OCI-LY1 (cell line): ENCODE measurements at regions not wholly inside any gene's neighbourhood (a gene's known extent, or its start where the extent isn't known, plus 50 kb on each side); places are given as distances from the start of the nearest gene placed in this dataset.
"Not testable (repeated sequence)": the region's sequence is repeated elsewhere in the genome, so short reads cannot be mapped to it uniquely, and the experiment has no call there.

Source experiments
- H2AFZ ChIP-seq: fragments of 200-600 bp; sonication (generic), shearing (Covaris generic); 2 replicates; pipeline ENCODE4 v1.6.0; 2014; ENCODE audit warnings: antibody characterized with exemption, mild to moderate bottlenecking, low read length
- H3F3A ChIP-seq: fragments of 200-600 bp; sonication (generic), shearing (Covaris generic); 2 replicates; pipeline ENCODE4 v1.6.0; 2014; ENCODE audit warnings: mild to moderate bottlenecking, antibody characterized with exemption, low read length, moderate library complexity; ENCODE audit not compliant: insufficient read depth
- H3K27ac ChIP-seq: fragments of 200-600 bp; sonication (generic); 2 replicates; pipeline ENCODE4 v1.5.1; 2014; ENCODE audit warnings: low read length, mixed run types, mild to moderate bottlenecking, low read depth; ENCODE audit not compliant: poor library complexity, severe bottlenecking
- H3K27me3 ChIP-seq: fragments of 200-600 bp; sonication (generic); 2 replicates; pipeline ENCODE4 v1.6.0; 2014; ENCODE audit warnings: antibody characterized with exemption, mild to moderate bottlenecking, low read length, moderate library complexity; ENCODE audit not compliant: insufficient read depth
- H3K36me3 ChIP-seq: fragments of 200-600 bp; sonication (generic); 2 replicates; pipeline ENCODE4 v1.6.1; 2014; ENCODE audit warnings: mild to moderate bottlenecking, antibody characterized with exemption, low read length, moderate library complexity, mixed read lengths; ENCODE audit not compliant: insufficient read depth
- H3K4me1 ChIP-seq: fragments of 200-600 bp; sonication (generic); 2 replicates; pipeline ENCODE4 v1.5.1; 2014; ENCODE audit warnings: mild to moderate bottlenecking, low read length, moderate library complexity; ENCODE audit not compliant: insufficient read depth, severe bottlenecking
- H3K4me2 ChIP-seq: fragments of 200-600 bp; sonication (generic), shearing (Covaris generic); 2 replicates; pipeline ENCODE4 v1.6.1; 2014; ENCODE audit warnings: low read length
- H3K4me3 ChIP-seq: fragments of 200-600 bp; sonication (generic); 2 replicates; pipeline ENCODE4 v1.5.1; 2014; ENCODE audit warnings: low read length, low read depth, mild to moderate bottlenecking, mixed read lengths; ENCODE audit not compliant: poor library complexity, severe bottlenecking
- H3K79me2 ChIP-seq: fragments of 200-600 bp; shearing (Covaris generic); 2 replicates; pipeline ENCODE4 v1.6.1; 2016; ENCODE audit warnings: mixed run types, low read length, mixed read lengths; ENCODE audit not compliant: insufficient read depth
- H3K9ac ChIP-seq: fragments of 200-600 bp; sonication (generic), shearing (Covaris generic); 2 replicates; pipeline ENCODE4 v1.6.1; 2014; ENCODE audit warnings: mild to moderate bottlenecking, low read length, mixed read lengths
- H3K9me2 ChIP-seq: fragments of 200-600 bp; sonication (generic), shearing (Covaris generic); 2 replicates; pipeline ENCODE4 v1.6.1; 2014; ENCODE audit warnings: low read depth, mild to moderate bottlenecking, low read length, mixed read lengths
- H3K9me3 ChIP-seq: fragments of 200-600 bp; shearing (Covaris generic); 2 replicates; pipeline ENCODE4 v1.6.1; 2014; ENCODE audit warnings: low read length, mixed read lengths
- H4K20me1 ChIP-seq: fragments of 200-600 bp; sonication (generic), shearing (Covaris generic); 2 replicates; pipeline ENCODE4 v1.6.0; 2016; ENCODE audit warnings: mild to moderate bottlenecking, low read length; ENCODE audit not compliant: insufficient read depth
- CTCF ChIP-seq: fragments of 200-600 bp; sonication (generic), shearing (Covaris generic); IDR thresholded peaks from 2 replicates; pipeline ENCODE4 v1.5.1; 2017; ENCODE audit warnings: mild to moderate bottlenecking, antibody characterized with exemption, low read length, moderate library complexity, mixed read lengths
- EZH2 ChIP-seq: fragments of 200-600 bp; sonication (generic), shearing (Covaris generic); IDR thresholded peaks from 2 replicates; pipeline ENCODE4 v1.8.0; 2017; ENCODE audit warnings: borderline replicate concordance, mixed run types, mild to moderate bottlenecking, antibody characterized with exemption, low read length, moderate library complexity, mixed read lengths

DNA sequence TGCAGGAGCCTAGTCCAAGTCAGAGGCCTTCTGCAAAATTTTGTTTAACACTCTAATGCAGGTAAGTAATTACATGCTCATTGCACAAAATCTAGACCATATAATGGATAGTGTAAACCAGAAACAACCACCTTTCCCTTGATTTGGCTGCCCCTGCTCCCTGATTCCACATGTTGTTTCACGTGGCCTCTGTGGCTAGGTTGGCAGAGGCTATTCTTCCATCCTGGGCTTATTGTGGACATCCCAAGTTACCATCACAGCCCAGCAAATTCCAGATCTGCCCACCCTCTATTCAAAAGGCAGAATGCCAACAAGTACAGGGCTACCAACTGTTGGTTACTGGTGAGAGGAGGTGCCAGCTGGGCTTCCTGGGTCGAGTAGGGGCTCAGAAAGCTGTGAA is 794.5 kb upstream of the GRM7 start:
- H3K27ac ChIP-seq, result no peak overlapping the region
- TF ChIP-seq EZH2, result no peak
- TF ChIP-seq CTCF, result no peak
- no peaks in the 10 kb centered on the region for H3K4me1 ChIP-seq
- no peaks in the 10 kb centered on the region for H4K20me1 ChIP-seq
- H3K79me2 ChIP-seq, result no peaks in the 10 kb centered on the region
- H3K27me3 ChIP-seq, result no peaks in the 10 kb centered on the region
- no peak overlapping the region for H3K4me3 ChIP-seq
- no peak overlapping the region for H3K4me2 ChIP-seq
- no peaks in the 10 kb centered on the region for H3K9me3 ChIP-seq
- H2AFZ ChIP-seq, result no peak overlapping the region
- no peaks in the 10 kb centered on the region for H3F3A ChIP-seq
- H3K36me3 ChIP-seq, result no peaks in the 10 kb centered on the region
- no peak overlapping the region for H3K9ac ChIP-seq
- no peaks in the 10 kb centered on the region for H3K9me2 ChIP-seq

DNA sequence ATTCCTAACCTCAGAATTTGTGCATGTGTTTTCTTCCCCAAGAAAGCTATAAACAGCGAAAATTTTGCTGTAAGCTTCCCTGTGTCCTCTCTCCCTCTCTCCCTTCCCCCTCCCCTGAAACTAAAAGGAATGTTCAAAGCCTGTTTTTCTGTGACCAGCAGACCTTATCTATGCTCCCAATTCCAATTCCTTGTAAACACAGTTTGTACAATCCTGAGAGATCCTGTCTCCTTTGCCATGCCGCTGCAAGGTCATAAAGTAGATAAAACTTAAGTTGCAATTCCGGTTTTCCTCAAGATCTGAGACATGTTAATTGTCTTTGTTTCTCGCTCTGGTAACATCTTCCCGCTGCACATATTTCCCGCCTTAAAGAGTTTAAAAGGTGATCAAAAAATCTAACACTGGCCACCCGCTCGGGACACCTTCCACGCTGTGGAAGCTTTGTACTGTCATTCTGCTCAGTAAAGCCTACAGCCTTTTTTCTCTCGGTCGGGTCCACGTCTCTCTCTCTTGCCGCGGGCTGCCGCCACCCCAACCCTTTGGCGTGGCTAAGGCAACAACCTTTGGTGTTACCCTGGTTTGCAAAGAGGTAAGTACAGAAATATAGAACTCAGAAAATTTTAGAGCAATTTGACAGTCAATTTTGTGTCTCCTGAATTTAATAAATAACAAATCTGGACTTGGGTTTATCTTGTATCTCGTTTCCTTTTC is 793.9 kb upstream of the GRM7 start:
- H3K9me3 ChIP-seq, H3F3A ChIP-seq, H3K79me2 ChIP-seq, H3K27me3 ChIP-seq, H4K20me1 ChIP-seq, H3K36me3 ChIP-seq, H3K4me2 ChIP-seq, H3K4me1 ChIP-seq, H3K27ac ChIP-seq, H2AFZ ChIP-seq, H3K9me2 ChIP-seq, H3K4me3 ChIP-seq, H3K9ac ChIP-seq: not testable (repeated sequence)

DNA sequence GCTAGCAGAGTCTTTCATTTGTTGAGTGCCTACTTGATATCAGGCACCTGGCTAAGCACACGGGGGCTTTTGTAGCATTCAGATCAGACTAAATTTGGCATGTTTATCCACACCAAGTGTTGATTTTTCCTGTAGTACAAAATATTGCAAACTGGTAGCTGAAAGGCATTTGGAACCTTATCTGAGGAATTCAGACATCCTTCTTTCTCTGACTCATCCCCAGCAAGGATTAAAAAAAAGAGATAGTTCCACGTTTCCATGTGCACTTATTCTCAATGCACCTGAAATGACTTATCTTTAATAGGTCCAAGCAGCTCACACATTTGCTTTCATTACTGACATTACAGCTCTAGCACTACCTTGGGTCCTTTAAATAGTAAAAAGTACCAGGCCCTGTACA is 786.0 kb upstream of the GRM7 start:
- Histone ChIP-seq H4K20me1 (no peaks in the 10 kb centered on the region), H3K27ac (no peak overlapping the region), H3K79me2 (no peaks in the 10 kb centered on the region), H3K36me3 (no peaks in the 10 kb centered on the region), H3K9me2 (no peaks in the 10 kb centered on the region), H3K27me3 (no peaks in the 10 kb centered on the region), H3K4me1 (no peaks in the 10 kb centered on the region), H3F3A (no peaks in the 10 kb centered on the region), H2AFZ (no peak overlapping the region), H3K9me3 (no peaks in the 10 kb centered on the region), H3K4me3 (no peak overlapping the region), H3K4me2 (no peak overlapping the region), H3K9ac (no peak overlapping the region)
- TF ChIP-seq CTCF (no peak), EZH2 (no peak)

GRCh38 chr3:6078436-6078835 is 782.5 kb upstream of the GRM7 start:
- no peaks in the 10 kb centered on the region for H3K9me3 ChIP-seq
- no peaks in the 10 kb centered on the region for H3K4me1 ChIP-seq
- H3K27me3 ChIP-seq, result no peaks in the 10 kb centered on the region
- no peaks in the 10 kb centered on the region for H3K9me2 ChIP-seq
- H3K4me3 ChIP-seq, result no peak overlapping the region
- no peak overlapping the region for H3K4me2 ChIP-seq
- no peak overlapping the region for H3K27ac ChIP-seq
- H3K36me3 ChIP-seq, result no peaks in the 10 kb centered on the region
- TF ChIP-seq CTCF, result no peak
- TF ChIP-seq EZH2, result no peak
- H3F3A ChIP-seq, result no peaks in the 10 kb centered on the region
- H4K20me1 ChIP-seq, result no peaks in the 10 kb centered on the region
- no peak overlapping the region for H2AFZ ChIP-seq
- no peaks in the 10 kb centered on the region for H3K79me2 ChIP-seq
- no peak overlapping the region for H3K9ac ChIP-seq
